ENCODE measurements at regions not wholly inside any gene's neighbourhood (a gene's known extent, or its start where the extent isn't known, plus 50 kb on each side); places are given as distances from the start of the nearest gene placed in this dataset.

DNA sequence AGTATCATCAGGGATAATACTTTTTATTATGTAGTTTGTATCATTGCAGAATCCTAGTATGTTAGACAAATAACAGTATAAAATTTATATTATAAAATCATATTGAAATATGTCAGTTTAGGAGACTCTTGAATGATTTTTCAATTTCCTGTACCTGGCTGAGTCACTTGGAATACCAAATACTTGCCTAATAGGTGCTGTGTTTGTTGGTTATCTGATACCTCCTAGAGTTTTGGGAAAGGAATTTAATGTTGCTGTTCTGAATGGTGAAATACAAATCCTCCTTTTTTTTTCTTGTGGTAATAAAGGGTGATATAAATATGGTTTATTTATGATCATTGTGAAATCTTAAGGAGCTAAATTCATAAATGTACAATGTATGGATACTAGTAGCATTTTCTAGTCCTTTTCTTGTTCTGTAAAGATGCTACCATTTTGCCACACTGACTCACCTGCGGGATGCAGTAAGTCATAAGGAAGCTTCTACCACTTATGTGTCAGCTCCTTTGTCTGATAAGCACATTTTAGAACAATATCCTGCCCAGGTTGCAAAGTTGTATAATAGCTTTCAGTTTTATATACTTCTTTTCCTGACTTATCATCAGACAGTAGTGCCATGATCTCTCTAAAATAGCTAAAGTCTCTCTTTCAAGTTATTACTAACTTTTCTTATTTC lies 465.5 kb downstream of the XIRP2 start:
- ChIA-PET CTCF (ENCODE audit: partially characterized antibody) (interaction anchor here (1.5 to 1.8 kb wide), 3 partner anchors 10 to 89 kb away, joined by 3 to 8 read pairs (median 4); no protein-coding TSS in a partner anchor), POLR2A (ENCODE audit: partially characterized antibody) (interaction anchor here (0.8 kb wide), 1 partner anchor 21 kb away, joined by 3 read pairs; no protein-coding TSS in a partner anchor)
- Histone ChIP-seq H3K9ac (replicated peaks in 1 of 4; ENCODE audit: extremely low read depth in 1 of 4, low read depth in 3 of 4, low read length in 3 of 4) (no peak overlapping the region), H3K4me3 (ENCODE audit: extremely low read depth in 1 of 4, insufficient read depth in 2 of 4, low read depth in 3 of 4, low read length in 4 of 4) (no peak overlapping the region), H3K79me2 (ENCODE audit: control insufficient read depth in 1 of 2, insufficient read depth in 2 of 2, low read length in 2 of 2) (peaks cover 0 to 71% of the 10 kb centered on the region in 2 experiments; a peak in 2 of 4 replicates), H2BK120ac (replicated peaks; ENCODE audit: low read depth, low read length) (no peak overlapping the region), H3K4me1 (replicated peaks in 1 of 4; ENCODE audit: control insufficient read depth in 3 of 4, insufficient read depth in 4 of 4, low read length in 3 of 4) (no peaks in the 10 kb centered on the region), H3K27ac (ENCODE audit: low read depth, low read length) (no peak overlapping the region), H2BK15ac (ENCODE audit: low read length) (no peak overlapping the region), H3K9me3 (ENCODE audit: insufficient read depth in 2 of 2, low read depth in 1 of 2, low read length in 1 of 2) (no peaks in the 10 kb centered on the region), H4K20me1 (replicated peaks in 1 of 2; ENCODE audit: control insufficient read depth in 1 of 2, insufficient read depth in 2 of 2, low read length in 2 of 2) (peaks cover 2 to 3% of the 10 kb centered on the region in 2 experiments), H3K56ac (replicated peaks; ENCODE audit: insufficient read length, low read depth, low read length) (no peak overlapping the region), H2BK5ac (ENCODE audit: low read depth, low read length) (no peak overlapping the region), H4K5ac (ENCODE audit: insufficient read length, low read depth, low read length) (no peak overlapping the region), H4K8ac (ENCODE audit: extremely low read depth, insufficient read depth, low read length) (no peak overlapping the region), H2AK5ac (ENCODE audit: low read depth, low read length) (no peak overlapping the region), H3K14ac (ENCODE audit: insufficient read length) (no peak overlapping the region), H3K4me2 (ENCODE audit: insufficient read depth in 1 of 2, low read depth in 2 of 2, low read length in 2 of 2) (no peak overlapping the region), H3K23ac (ENCODE audit: insufficient read length) (no peak overlapping the region), H4K91ac (replicated peaks; ENCODE audit: insufficient read length, low read length) (no peak overlapping the region), H2BK20ac (ENCODE audit: low read length) (no peak overlapping the region), H3K18ac (ENCODE audit: extremely low read depth, low read length) (no peak overlapping the region), H3K36me3 (ENCODE audit: control insufficient read depth in 2 of 4, insufficient read depth in 4 of 4, low read length in 3 of 4) (no peaks in the 10 kb centered on the region), H2AFZ (ENCODE audit: low read length) (no peak overlapping the region), H3K27me3 (replicated peaks in 1 of 4; ENCODE audit: control insufficient read depth in 3 of 4, extremely low read depth in 1 of 4, insufficient read depth in 3 of 4, low read length in 3 of 4) (no peaks in the 10 kb centered on the region), H3K79me1 (ENCODE audit: low read depth, low read length) (peaks cover 6% of the 10 kb centered on the region), H3K4ac (replicated peaks; ENCODE audit: insufficient read length, low read depth, low read length) (no peak overlapping the region), H3K23me2 (ENCODE audit: low read depth, low read length) (no peaks in the 10 kb centered on the region), H2BK12ac (ENCODE audit: low read depth, low read length) (no peak overlapping the region)
- 74% methylated on average over 1 of the region's 1 CpG; no CpG with 5 or more reads in 1 of the 2 experiments for WGBS, 2 experiments (ENCODE audit: extremely low coverage in 1 of 2, insufficient coverage in 1 of 2, insufficient read length in 1 of 2, insufficient replicate concordance in 2 of 2, low coverage in 1 of 2, low lambda C conversion rate in 2 of 2, missing lambda C conversion rate in 1 of 2)
- no peak for FAIRE-seq
- no peak for DNase-seq (ENCODE audit: low read depth in 1 of 2, low spot score in 2 of 2)
- TF ChIP-seq RXRA (IDR thresholded peaks at IDR 0.05; ENCODE audit: insufficient read depth, low read depth, low read length) (no peak), POU5F1 (IDR thresholded peaks at IDR 0.05; ENCODE audit: low read depth, low read length) (no peak)
